Cardiac muscle cell (in vitro differentiated cells and primary cell): ENCODE measurements at regions not wholly inside any gene's neighbourhood (a gene's known extent, or its start where the extent isn't known, plus 50 kb on each side); places are given as distances from the start of the nearest gene placed in this dataset.
"Not testable (repeated sequence)": the region's sequence is repeated elsewhere in the genome, so short reads cannot be mapped to it uniquely, and the experiment has no call there.

Experiments used
- DNase-seq, 2 donors: peaks; one replicate each; pipeline versions ENCODE4 v3.0.0 to v3.0.0-alpha.2; 2010 to 2017; ENCODE audit warnings: low read depth in 1 of 2, low spot score in 1 of 2
- H3K27ac ChIP-seq: fragments of 200-600 bp; sonication (generic); 2 replicates; pipeline ENCODE4 v1.5.1; 2016
- H3K27me3 ChIP-seq: fragments of 200-600 bp; sonication (generic); 2 replicates; pipeline ENCODE4 v1.6.0; 2016; ENCODE audit warnings: control low read depth
- H3K36me3 ChIP-seq: fragments of 200-600 bp; sonication (generic); 2 replicates; pipeline ENCODE4 v1.5.1; 2016; ENCODE audit warnings: control low read depth
- H3K4me1 ChIP-seq: fragments of 200-600 bp; sonication (generic); 2 replicates; pipeline ENCODE4 v1.8.1; 2017; ENCODE audit warnings: low read depth, mild to moderate bottlenecking, mixed run types
- H3K4me3 ChIP-seq: fragments of 200-600 bp; sonication (generic); 2 replicates; pipeline ENCODE4 v1.5.1; 2016; ENCODE audit warnings: mild to moderate bottlenecking
- H3K9me3 ChIP-seq: fragments of 200-600 bp; sonication (generic); 2 replicates; pipeline ENCODE4 v1.5.1; 2017; ENCODE audit warnings: low read depth, mild to moderate bottlenecking, control low read depth
- CTCF ChIP-seq: IDR thresholded peaks from 2 replicates; pipeline ENCODE4 v1.5.1; 2012; ENCODE audit warnings: low read depth, mild to moderate bottlenecking, low read length

GRCh38 chr17:72566671-72567484 is 446.1 kb downstream of the SOX9 start:
- TF ChIP-seq CTCF: no peak
- no peak for DNase-seq
- Histone ChIP-seq H3K9me3 (no peaks in the 10 kb centered on the region), H3K27ac (no peak overlapping the region), H3K4me3 (no peak overlapping the region), H3K4me1 (peaks cover 6% of the 10 kb centered on the region), H3K36me3 (no peaks in the 10 kb centered on the region), H3K27me3 (no peaks in the 10 kb centered on the region)

GRCh38 chr17:72567774-72568173 is 447.0 kb downstream of the SOX9 start:
- no peak for DNase-seq
- Histone ChIP-seq H3K27ac (no peak overlapping the region), H3K27me3 (no peaks in the 10 kb centered on the region), H3K36me3 (no peaks in the 10 kb centered on the region), H3K4me3 (no peak overlapping the region), H3K4me1 (peaks cover 6% of the 10 kb centered on the region), H3K9me3 (no peaks in the 10 kb centered on the region)
- no peak for TF ChIP-seq CTCF

- DNase-seq: no peak
- Histone ChIP-seq H3K27ac (no peak overlapping the region), H3K27me3 (no peaks in the 10 kb centered on the region), H3K9me3 (no peaks in the 10 kb centered on the region), H3K4me3 (no peak overlapping the region), H3K4me1 (peaks cover 6% of the 10 kb centered on the region), H3K36me3 (no peaks in the 10 kb centered on the region)
- no peak for TF ChIP-seq CTCF
These were observed 448.5 kb downstream of the SOX9 start for GRCh38 chr17:72569148-72569946.

- no peak for DNase-seq
- Histone ChIP-seq H3K4me3 (no peak overlapping the region), H3K9me3 (no peaks in the 10 kb centered on the region), H3K27ac (no peak overlapping the region), H3K36me3 (no peaks in the 10 kb centered on the region), H3K4me1 (peaks cover 16% of the 10 kb centered on the region), H3K27me3 (no peaks in the 10 kb centered on the region)
- TF ChIP-seq CTCF: no peak
These were observed 451.1 kb downstream of the SOX9 start for GRCh38 chr17:72571813-72572396.

GRCh38 chr17:72572604-72573491 is 452.0 kb downstream of the SOX9 start:
- DNase-seq: no peak
- Histone ChIP-seq H3K4me3 (no peak overlapping the region), H3K9me3 (no peaks in the 10 kb centered on the region), H3K36me3 (no peaks in the 10 kb centered on the region), H3K4me1 (peaks cover 16% of the 10 kb centered on the region), H3K27me3 (no peaks in the 10 kb centered on the region), H3K27ac (no peak overlapping the region)
- no peak for TF ChIP-seq CTCF

- not testable (repeated sequence) for H3K27me3 ChIP-seq, H3K27ac ChIP-seq, H3K36me3 ChIP-seq, DNase-seq, H3K4me3 ChIP-seq, H3K9me3 ChIP-seq
- H3K4me1 ChIP-seq: peaks cover 16% of the 10 kb centered on the region
These were observed 452.6 kb downstream of the SOX9 start for GRCh38 chr17:72573492-72573801.
